A673 (cell line): ENCODE measurements at regions not wholly inside any gene's neighbourhood (a gene's known extent, or its start where the extent isn't known, plus 50 kb on each side); places are given as distances from the start of the nearest gene placed in this dataset.
A peak's percentile ranks its signal among the peaks of the same experiment; 100 is the strongest.

Source experiments
- BruUV-seq: library from RNA; stranded (reverse); fragments of 400-500 nt; replicated peaks from 2 replicates; lab custom pipeline; 2021; lab: Mats Ljungman, UMichigan
- CTCF ChIA-PET: fragments of 300-600 bp; sonication (Branson Sonifier 250); formaldehyde crosslinking; loops from one replicate; lab custom pipeline; 2022; ENCODE audit warnings: antibody characterized with exemption; lab: Charles Lee
- POLR2A ChIA-PET: fragments of 300-600 bp; sonication (Branson Sonifier 250); formaldehyde crosslinking; loops from one replicate; lab custom pipeline; 2022; ENCODE audit warnings: antibody characterized with exemption; ENCODE audit not compliant: low non-redundant PET; lab: Charles Lee
- DNase-seq: peaks from one replicate; pipeline ENCODE4 v3.0.0-alpha.2; 2015; ENCODE audit warnings: low spot score
- H3K27ac ChIP-seq: fragments of 200-600 bp; sonication (generic); 2 replicates; pipeline ENCODE4 v1.5.1; 2016; ENCODE audit warnings: mixed run types, low read depth, mild to moderate bottlenecking, mixed read lengths, antibody characterized with exemption, low read length; ENCODE audit not compliant: poor library complexity, severe bottlenecking
- H3K27me3 ChIP-seq: fragments of 200-600 bp; sonication (generic); replicated peaks from 2 replicates; pipeline ENCODE4 v1.6.1; 2017; ENCODE audit warnings: mixed run types, low read depth, mild to moderate bottlenecking, mixed read lengths, antibody characterized with exemption, low read length; ENCODE audit not compliant: insufficient read depth, poor library complexity
- H3K36me3 ChIP-seq: fragments of 200-600 bp; sonication (generic); 2 replicates; pipeline ENCODE4 v1.6.1; 2016; ENCODE audit warnings: mixed run types, mild to moderate bottlenecking, mixed read lengths, antibody characterized with exemption, low read length; ENCODE audit not compliant: insufficient read depth, poor library complexity, severe bottlenecking
- H3K4me1 ChIP-seq: fragments of 200-600 bp; sonication (generic); 2 replicates; pipeline ENCODE4 v1.6.1; 2017; ENCODE audit warnings: mixed run types, mild to moderate bottlenecking, mixed read lengths, antibody characterized with exemption, low read length; ENCODE audit not compliant: insufficient read depth, poor library complexity, severe bottlenecking
- H3K4me3 ChIP-seq: fragments of 200-600 bp; sonication (generic); 2 replicates; pipeline ENCODE4 v1.5.1; 2016; ENCODE audit warnings: low read depth, mixed run types, mild to moderate bottlenecking, mixed read lengths, low read length; ENCODE audit not compliant: poor library complexity, severe bottlenecking
- H3K9me3 ChIP-seq: fragments of 200-600 bp; sonication (generic); 2 replicates; pipeline ENCODE4 v1.6.1; 2016; ENCODE audit warnings: mixed run types, low read depth, mild to moderate bottlenecking, mixed read lengths, antibody characterized with exemption, low read length; ENCODE audit not compliant: poor library complexity, severe bottlenecking
- EZH2 ChIP-seq: fragments of 200-600 bp; sonication (generic); IDR thresholded peaks from 2 replicates; pipeline ENCODE4 v1.6.1; 2017; ENCODE audit warnings: borderline replicate concordance, low read depth, mild to moderate bottlenecking, mixed read lengths, antibody characterized with exemption, low read length; ENCODE audit not compliant: poor library complexity, severe bottlenecking
- intact Hi-C: fragments of 100-400 bp; cut with micrococcal nuclease; formaldehyde crosslinking; loops from one replicate; pipeline ENCODE4 v1.10.0; 2022; ENCODE audit not compliant: unreplicated experiment
- TF ChIP-seq, protein P1 (sequence below): fragments of 300-800, 200-600 bp; sonication (generic); conservative IDR thresholded peaks from 2 replicates; pipeline ENCODE4 v1.5.1; 2017; ENCODE audit warnings: low read depth, mild to moderate bottlenecking, antibody characterized with exemption, low read length, moderate library complexity, mixed read lengths

DNA sequence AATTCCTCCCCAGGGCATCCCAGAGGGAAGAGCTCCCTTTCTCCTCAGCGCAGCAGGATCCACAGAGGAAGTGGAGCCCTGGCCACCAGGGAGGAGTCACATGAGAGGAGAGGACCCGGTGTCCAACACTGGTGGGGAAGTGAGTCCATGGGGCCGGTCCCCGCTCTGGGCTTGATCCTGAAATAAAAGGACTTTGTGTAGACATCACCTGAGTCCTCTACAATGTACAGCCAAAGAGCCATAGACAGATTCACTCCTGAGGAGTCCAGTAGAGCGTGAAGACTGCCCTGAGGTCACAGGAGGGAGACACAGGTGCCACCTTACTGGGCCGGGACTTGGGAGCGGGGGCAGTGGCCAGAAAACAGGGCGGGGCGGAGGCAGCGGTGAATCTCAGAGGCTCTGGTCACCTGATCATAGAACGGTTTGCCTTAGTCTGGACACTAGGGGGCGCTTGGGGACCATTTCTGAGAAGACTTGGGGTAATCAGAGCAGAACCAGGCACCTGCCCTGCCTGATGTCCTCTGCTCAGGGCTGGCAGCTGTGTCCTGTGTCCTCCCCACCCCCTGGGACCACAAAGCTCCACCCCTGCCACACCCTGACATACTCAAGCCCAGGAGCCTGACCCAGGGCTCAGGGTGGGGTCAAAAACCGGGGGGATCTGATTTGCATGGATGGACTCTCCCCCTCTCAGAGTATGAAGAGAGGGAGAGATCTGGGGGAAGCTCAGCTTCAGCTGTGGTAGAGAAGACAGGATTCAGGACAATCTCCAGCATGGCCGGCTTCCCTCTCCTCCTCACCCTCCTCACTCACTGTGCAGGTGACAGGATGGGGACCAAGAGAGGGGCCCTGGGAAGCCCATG lies 112.7 kb downstream of the VPREB1 start:
- CTCF ChIA-PET: no interaction called here
- peak; percentile 76 for DNase-seq
- H3K36me3 ChIP-seq: no peaks in the 10 kb centered on the region

DNA sequence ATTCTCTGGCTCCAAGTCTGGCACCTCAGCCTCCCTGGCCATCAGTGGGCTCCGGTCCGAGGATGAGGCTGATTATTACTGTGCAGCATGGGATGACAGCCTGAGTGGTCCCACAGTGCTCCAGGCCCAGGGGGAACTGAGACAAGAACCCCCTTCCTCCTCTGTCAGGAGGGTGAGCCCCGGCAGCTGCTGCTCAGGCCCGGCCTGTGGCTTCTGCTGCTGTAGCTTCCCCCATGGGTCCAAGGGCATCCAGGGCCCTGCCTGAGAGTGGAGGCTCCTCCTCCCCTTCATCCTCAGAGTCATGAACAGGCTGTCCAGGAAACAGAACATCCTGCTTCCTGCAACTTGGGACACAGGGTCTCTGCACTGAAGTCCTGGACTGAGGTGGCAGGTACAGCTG lies 113.6 kb downstream of the VPREB1 start:
- intact Hi-C loops: no loop called here
- ChIA-PET POLR2A (no interaction called here), CTCF (no interaction called here)
- no peak for TF ChIP-seq EZH2
- TF ChIP-seq, protein P1, sequence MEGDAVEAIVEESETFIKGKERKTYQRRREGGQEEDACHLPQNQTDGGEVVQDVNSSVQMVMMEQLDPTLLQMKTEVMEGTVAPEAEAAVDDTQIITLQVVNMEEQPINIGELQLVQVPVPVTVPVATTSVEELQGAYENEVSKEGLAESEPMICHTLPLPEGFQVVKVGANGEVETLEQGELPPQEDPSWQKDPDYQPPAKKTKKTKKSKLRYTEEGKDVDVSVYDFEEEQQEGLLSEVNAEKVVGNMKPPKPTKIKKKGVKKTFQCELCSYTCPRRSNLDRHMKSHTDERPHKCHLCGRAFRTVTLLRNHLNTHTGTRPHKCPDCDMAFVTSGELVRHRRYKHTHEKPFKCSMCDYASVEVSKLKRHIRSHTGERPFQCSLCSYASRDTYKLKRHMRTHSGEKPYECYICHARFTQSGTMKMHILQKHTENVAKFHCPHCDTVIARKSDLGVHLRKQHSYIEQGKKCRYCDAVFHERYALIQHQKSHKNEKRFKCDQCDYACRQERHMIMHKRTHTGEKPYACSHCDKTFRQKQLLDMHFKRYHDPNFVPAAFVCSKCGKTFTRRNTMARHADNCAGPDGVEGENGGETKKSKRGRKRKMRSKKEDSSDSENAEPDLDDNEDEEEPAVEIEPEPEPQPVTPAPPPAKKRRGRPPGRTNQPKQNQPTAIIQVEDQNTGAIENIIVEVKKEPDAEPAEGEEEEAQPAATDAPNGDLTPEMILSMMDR: no peak
- Histone ChIP-seq H3K4me1 (no peaks in the 10 kb centered on the region), H3K4me3 (no peak overlapping the region), H3K27ac (no peak overlapping the region), H3K36me3 (no peaks in the 10 kb centered on the region), H3K27me3 (peaks cover 41% of the 10 kb centered on the region), H3K9me3 (no peaks in the 10 kb centered on the region)
- no peak for DNase-seq
- no TSS peak for BruUV-seq

More for the DNA sequence above, 112.7 kb downstream of the VPREB1 start:
- POLR2A ChIA-PET: no interaction called here
- no TSS peak for BruUV-seq
- Histone ChIP-seq H3K4me3 (no peak overlapping the region), H3K4me1 (no peaks in the 10 kb centered on the region), H3K9me3 (no peaks in the 10 kb centered on the region), H3K27ac (no peak overlapping the region), H3K27me3 (peaks cover 46% of the 10 kb centered on the region)
- TF ChIP-seq EZH2: no peak
- TF ChIP-seq, protein P1: peak; percentile 78
- intact Hi-C loops: no loop called here

DNA sequence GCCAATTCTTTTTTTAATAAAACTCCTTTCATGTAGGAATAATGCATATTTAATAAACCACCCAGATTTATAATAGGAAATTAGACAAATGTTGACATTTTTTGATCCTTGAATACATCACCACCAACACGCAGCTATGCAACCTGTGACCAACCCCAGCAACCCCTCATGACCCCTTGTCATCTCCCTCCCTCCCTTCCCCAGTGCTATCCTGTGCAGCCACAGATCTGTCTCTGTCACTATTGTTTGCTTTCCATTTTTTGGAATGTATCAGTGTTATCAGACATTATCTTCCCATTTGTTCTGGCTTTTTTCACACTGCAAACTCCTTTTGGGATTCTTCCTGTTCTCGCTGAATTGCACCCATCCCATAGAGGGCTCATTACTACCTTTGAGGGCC lies 114.1 kb downstream of the VPREB1 start:
- intact Hi-C loops: no loop called here
- BruUV-seq: no TSS peak
- Histone ChIP-seq H3K4me3 (no peak overlapping the region), H3K27me3 (peaks cover 40% of the 10 kb centered on the region), H3K36me3 (no peaks in the 10 kb centered on the region), H3K9me3 (no peaks in the 10 kb centered on the region), H3K4me1 (no peaks in the 10 kb centered on the region), H3K27ac (no peak overlapping the region)
- POLR2A ChIA-PET: no interaction called here
- CTCF ChIA-PET: no interaction called here
- no peak for DNase-seq
- no peak for TF ChIP-seq EZH2
- TF ChIP-seq, protein P1: no peak
